SK-N-MC (cell line): ENCODE measurements at regions not wholly inside any gene's neighbourhood (a gene's known extent, or its start where the extent isn't known, plus 50 kb on each side); places are given as distances from the start of the nearest gene placed in this dataset.

Source experiments
- DNase-seq: peaks from one replicate; pipeline ENCODE4 v3.0.0-alpha.2; 2011; ENCODE audit warnings: low read depth, low spot score
- H3K27ac ChIP-seq: fragments of 200-600 bp; sonication (generic); 2 replicates; pipeline ENCODE4 v1.5.1; 2016; ENCODE audit warnings: mixed run types
- H3K36me3 ChIP-seq: fragments of 200-600 bp; sonication (generic); 2 replicates; pipeline ENCODE4 v1.6.1; 2017; ENCODE audit warnings: antibody characterized with exemption, low read length, mixed read lengths; ENCODE audit not compliant: insufficient read depth
- H3K4me3 ChIP-seq: fragments of 200-600 bp; sonication (generic); 2 replicates; pipeline ENCODE4 v1.5.1; 2016
- H3K9ac ChIP-seq: fragments of 200-600 bp; sonication (generic); 2 replicates; pipeline ENCODE4 v1.8.0; 2017; ENCODE audit warnings: mixed run types, mixed read lengths; ENCODE audit not compliant: insufficient read length
- H3K9me3 ChIP-seq: fragments of 200-600 bp; sonication (generic); 2 replicates; pipeline ENCODE4 v1.6.1; 2017; ENCODE audit warnings: low read depth, mild to moderate bottlenecking, antibody characterized with exemption, low read length, moderate library complexity, mixed read lengths
- EZH2 ChIP-seq: fragments of 200-600 bp; sonication (generic); IDR thresholded peaks from one replicate; pipeline ENCODE4 v1.6.1; 2017; ENCODE audit warnings: antibody characterized with exemption
- FOXP2 ChIP-seq: optimal IDR thresholded peaks from 2 replicates; pipeline ENCODE3; 2011; ENCODE audit warnings: mild to moderate bottlenecking, moderate library complexity; ENCODE audit not compliant: insufficient read depth; ENCODE audit errors: extremely low read length, control extremely low read depth
- POLR2AphosphoS5 ChIP-seq: IDR thresholded peaks from 2 replicates; pipeline ENCODE4 v1.6.1; 2012; ENCODE audit warnings: mild to moderate bottlenecking, low read depth, low read length, borderline replicate concordance

DNA sequence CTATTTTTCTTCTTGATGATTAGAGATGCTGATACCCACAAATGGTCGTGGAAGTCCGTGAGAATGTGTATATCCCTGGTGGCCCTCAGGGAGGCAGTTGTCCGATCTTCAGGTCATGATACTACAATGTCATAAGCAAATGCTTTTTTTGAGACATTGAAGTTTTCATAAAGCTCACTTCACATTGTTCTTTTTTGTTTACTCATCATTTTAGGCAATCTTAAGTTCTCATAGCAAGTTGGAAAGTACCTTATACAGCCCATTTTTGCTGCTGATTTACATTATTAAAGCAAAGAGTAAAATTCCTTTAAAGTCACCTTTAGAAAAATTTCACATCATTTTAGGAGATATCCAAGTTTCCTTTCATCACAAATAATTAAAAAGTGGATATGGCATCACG, 90.0 kb upstream of the CCDC196 start:
- Histone ChIP-seq H3K27ac (no peak overlapping the region), H3K4me3 (no peak overlapping the region), H3K36me3 (no peaks in the 10 kb centered on the region), H3K9ac (no peak overlapping the region), H3K9me3 (no peaks in the 10 kb centered on the region)
- DNase-seq: no peak
- TF ChIP-seq POLR2AphosphoS5: no peak
- TF ChIP-seq FOXP2: no peak
- TF ChIP-seq EZH2: no peak

DNA sequence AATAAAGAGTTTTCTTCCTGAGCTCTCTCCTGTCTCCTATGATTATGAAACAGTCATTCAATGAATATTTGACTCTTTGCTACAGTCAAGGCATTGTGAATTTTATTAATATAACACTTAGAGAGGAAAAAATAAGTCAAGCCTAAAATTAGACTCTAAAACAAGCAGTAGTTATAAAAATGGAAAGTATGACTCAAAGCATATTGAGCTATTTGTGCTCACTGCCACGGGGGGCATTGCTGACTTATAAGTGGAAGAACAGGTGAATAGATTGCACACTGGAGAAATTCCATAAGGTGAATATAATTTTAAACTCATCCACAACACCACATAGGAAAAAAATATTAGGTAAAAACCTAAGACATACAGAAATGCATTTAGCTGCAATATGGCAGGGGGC, 87.7 kb upstream of the CCDC196 start:
- no peak for DNase-seq
- H3K4me3 ChIP-seq: no peak overlapping the region
- H3K36me3 ChIP-seq: no peaks in the 10 kb centered on the region
- TF ChIP-seq EZH2: no peak
- H3K9me3 ChIP-seq: no peaks in the 10 kb centered on the region
- no peak overlapping the region for H3K27ac ChIP-seq
- H3K9ac ChIP-seq: no peak overlapping the region

DNA sequence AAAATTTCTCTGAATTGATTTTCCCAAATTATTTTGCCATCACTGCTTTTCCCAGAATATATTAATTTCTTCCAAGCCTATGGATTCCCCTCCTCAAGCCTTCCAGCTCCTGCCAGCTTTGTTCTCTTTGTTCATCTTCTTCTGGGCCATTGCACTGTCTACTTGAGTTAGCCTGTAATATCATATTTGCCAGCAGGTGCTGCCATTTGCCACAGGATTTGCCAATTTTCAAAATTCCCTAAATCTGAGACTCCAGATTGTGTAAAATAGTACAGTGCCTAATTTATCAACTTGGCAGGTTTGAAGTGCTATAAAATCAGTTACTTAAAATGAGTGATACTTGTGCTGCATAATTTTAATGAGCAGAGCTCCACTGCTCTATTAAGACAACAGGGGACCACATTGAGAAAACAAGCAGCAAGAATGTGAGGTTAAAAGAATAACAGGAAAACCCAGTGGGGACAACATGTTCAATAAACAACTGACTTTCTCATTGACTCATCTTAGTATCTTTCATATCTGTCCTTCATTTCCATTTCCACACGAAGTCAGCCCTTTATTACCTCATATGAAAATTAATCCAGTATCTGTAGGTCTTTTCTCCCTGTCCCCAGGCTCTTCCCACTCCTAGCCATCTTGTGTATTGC, 84.6 kb upstream of the CCDC196 start:
- no peaks in the 10 kb centered on the region for H3K36me3 ChIP-seq
- H3K4me3 ChIP-seq: no peak overlapping the region
- no peaks in the 10 kb centered on the region for H3K9me3 ChIP-seq
- TF ChIP-seq FOXP2: no peak
- TF ChIP-seq EZH2: no peak
- TF ChIP-seq POLR2AphosphoS5: no peak
- H3K9ac ChIP-seq: no peak overlapping the region
- no peak for DNase-seq
- no peak overlapping the region for H3K27ac ChIP-seq

DNA sequence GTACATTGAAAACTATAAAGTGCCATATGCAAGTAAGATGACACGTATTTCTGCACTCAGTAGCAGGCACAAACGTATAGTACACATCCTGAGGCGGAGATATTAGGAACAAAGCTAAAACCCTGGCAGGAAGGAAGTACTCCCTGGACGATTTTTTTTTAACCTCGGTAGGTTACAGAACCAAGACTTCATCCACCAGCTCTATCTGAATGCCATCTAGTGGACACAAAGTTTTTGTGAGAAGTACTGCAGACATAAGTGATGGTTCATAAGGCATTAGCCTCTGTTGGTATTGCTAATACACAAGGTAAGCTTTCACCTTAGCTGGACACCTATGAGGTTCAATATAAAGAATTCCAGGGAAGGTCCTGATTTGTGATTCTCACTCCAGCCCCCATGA, 83.0 kb upstream of the CCDC196 start:
- no peaks in the 10 kb centered on the region for H3K9me3 ChIP-seq
- no peak for TF ChIP-seq POLR2AphosphoS5
- no peak for TF ChIP-seq EZH2
- no peak for TF ChIP-seq FOXP2
- H3K36me3 ChIP-seq: no peaks in the 10 kb centered on the region
- no peak overlapping the region for H3K27ac ChIP-seq
- H3K4me3 ChIP-seq: no peak overlapping the region
- no peak overlapping the region for H3K9ac ChIP-seq
- DNase-seq: no peak

DNA sequence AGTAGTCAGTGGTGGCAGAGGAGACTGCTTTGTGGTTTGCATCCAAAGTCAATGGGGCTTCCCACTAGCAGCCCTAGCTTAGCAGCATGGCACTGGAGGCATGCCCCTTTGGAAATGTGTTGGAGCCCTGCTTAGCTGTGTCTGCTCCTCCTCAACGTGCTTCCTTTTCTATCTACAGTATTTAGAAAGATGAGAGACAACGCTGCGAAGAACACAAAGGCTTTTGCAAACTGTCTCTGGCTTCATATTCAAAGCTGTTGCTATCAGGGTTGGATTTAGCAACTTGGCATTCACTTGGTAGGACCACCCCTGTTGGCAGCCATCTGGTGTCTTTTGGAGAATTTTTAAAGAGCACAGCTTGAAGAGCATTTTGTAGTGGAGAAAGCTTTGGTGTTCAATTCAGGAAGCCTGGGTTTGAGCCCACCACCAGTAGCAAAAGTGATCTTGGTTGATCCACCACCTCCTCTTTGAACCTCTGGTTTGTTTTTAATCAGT, 82.1 kb upstream of the CCDC196 start:
- Histone ChIP-seq H3K9me3 (no peaks in the 10 kb centered on the region), H3K9ac (no peak overlapping the region), H3K27ac (no peak overlapping the region), H3K4me3 (no peak overlapping the region), H3K36me3 (no peaks in the 10 kb centered on the region)
- TF ChIP-seq FOXP2 (no peak), EZH2 (no peak), POLR2AphosphoS5 (no peak)
- no peak for DNase-seq

DNA sequence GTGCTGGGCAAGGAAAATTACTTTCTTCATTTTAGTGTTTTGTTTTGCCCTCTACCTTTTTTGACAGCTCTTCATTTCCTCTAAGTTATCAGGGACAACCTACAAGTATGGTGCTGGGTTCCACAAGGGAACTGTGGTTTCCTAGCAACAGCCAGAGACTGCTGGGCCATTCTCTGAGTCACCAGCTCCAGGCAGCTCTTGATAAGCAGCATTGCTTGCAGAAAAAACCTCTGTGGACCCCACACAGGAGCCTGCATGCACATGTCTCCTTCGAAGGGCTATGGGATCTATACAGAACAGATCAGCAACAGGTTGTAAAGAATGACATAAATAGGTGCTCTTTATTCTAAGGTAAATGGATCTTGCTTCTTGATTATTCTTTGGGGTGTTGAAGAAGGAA, 81.0 kb upstream of the CCDC196 start:
- H3K4me3 ChIP-seq: no peak overlapping the region
- TF ChIP-seq FOXP2: no peak
- TF ChIP-seq POLR2AphosphoS5: no peak
- TF ChIP-seq EZH2: no peak
- H3K27ac ChIP-seq: no peak overlapping the region
- DNase-seq: no peak
- H3K9me3 ChIP-seq: no peaks in the 10 kb centered on the region
- H3K9ac ChIP-seq: no peak overlapping the region
- H3K36me3 ChIP-seq: no peaks in the 10 kb centered on the region

DNA sequence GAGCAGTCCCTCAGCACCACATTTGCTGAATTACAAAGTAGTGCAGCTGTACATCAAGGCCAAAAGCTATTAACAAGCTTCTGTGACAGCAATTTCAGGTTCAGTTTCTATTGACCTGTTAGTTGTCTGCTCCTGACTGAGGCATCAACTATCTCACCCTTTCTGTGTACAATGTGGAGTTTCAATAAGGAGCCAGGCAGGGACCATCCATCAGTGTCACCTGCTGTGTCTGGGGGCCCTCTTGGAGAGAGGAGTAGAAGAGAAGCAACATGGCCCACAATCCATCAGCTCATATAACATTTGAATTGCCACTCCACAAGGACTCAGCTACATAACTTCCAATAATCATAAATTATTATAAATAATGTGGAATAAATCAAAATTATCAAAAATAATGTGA, 72.3 kb upstream of the CCDC196 start:
- Histone ChIP-seq H3K4me3 (no peak overlapping the region), H3K9me3 (no peaks in the 10 kb centered on the region), H3K9ac (no peak overlapping the region), H3K27ac (no peak overlapping the region), H3K36me3 (no peaks in the 10 kb centered on the region)
- no peak for TF ChIP-seq FOXP2
- TF ChIP-seq EZH2: no peak
- TF ChIP-seq POLR2AphosphoS5: no peak
- no peak for DNase-seq

DNA sequence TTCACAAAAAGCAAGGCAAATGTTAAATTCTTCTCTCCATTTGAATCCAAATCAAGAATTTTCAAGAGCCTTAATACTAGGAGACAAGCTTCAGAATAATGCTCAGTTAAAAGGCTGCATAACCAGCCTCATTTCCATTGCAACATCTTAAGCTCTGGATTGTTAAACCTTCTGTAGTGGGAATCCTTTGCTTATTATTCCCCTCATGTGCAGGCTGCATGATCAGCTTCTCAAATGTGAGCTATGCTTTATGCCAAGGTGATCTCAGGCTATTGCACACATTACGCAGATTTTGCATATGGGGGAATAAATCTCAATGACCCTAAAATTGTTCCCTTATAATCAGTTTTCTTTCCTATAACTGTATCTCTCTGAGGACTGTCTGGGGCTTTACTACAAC, 71.7 kb upstream of the CCDC196 start:
- Histone ChIP-seq H3K9me3 (no peaks in the 10 kb centered on the region), H3K4me3 (no peak overlapping the region), H3K36me3 (no peaks in the 10 kb centered on the region), H3K9ac (no peak overlapping the region), H3K27ac (no peak overlapping the region)
- no peak for DNase-seq
- no peak for TF ChIP-seq FOXP2
- no peak for TF ChIP-seq EZH2
- TF ChIP-seq POLR2AphosphoS5: no peak
